DOHH2 (cell line): ENCODE measurements at regions not wholly inside any gene's neighbourhood (a gene's known extent, or its start where the extent isn't known, plus 50 kb on each side); places are given as distances from the start of the nearest gene placed in this dataset.

Source experiments
- EZH2phosphoT487 ChIP-seq: fragments of 200-600 bp; sonication (generic); IDR thresholded peaks from 2 replicates; pipeline ENCODE4 v1.6.1; 2017; ENCODE audit warnings: borderline replicate concordance, mild to moderate bottlenecking, antibody characterized with exemption, low read length, moderate library complexity, mixed read lengths
- TF ChIP-seq, protein P1 (sequence below): fragments of 200-600 bp; sonication (generic); IDR thresholded peaks from one replicate; pipeline ENCODE4 v1.5.1; 2014; ENCODE audit warnings: antibody characterized with exemption, mild to moderate bottlenecking, low read depth, low read length; ENCODE audit not compliant: poor library complexity, severe bottlenecking

DNA sequence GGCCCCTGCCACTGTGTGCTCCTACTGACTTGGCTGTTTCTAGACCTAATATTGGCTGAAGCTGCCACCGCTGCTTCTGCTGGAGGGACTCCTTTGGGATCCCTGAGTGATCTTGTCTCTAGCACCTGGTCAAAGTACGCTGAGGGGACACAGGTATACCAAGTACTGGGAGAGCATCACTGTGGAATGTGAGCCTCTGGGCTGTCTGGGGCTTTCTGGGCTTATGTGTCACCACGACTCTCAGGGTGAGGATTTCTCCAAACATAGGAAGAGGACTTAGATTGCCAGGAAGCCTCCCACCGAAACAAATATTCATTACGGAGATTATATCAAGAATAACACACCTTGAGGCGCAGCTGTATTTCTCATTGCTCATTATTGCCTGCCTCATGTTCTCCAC, 435.8 kb downstream of the HS3ST3B1 start:
- TF ChIP-seq, protein P1, sequence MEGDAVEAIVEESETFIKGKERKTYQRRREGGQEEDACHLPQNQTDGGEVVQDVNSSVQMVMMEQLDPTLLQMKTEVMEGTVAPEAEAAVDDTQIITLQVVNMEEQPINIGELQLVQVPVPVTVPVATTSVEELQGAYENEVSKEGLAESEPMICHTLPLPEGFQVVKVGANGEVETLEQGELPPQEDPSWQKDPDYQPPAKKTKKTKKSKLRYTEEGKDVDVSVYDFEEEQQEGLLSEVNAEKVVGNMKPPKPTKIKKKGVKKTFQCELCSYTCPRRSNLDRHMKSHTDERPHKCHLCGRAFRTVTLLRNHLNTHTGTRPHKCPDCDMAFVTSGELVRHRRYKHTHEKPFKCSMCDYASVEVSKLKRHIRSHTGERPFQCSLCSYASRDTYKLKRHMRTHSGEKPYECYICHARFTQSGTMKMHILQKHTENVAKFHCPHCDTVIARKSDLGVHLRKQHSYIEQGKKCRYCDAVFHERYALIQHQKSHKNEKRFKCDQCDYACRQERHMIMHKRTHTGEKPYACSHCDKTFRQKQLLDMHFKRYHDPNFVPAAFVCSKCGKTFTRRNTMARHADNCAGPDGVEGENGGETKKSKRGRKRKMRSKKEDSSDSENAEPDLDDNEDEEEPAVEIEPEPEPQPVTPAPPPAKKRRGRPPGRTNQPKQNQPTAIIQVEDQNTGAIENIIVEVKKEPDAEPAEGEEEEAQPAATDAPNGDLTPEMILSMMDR: no peak
- no peak for TF ChIP-seq EZH2phosphoT487
